PC-9 (cell line): ENCODE measurements at regions not wholly inside any gene's neighbourhood (a gene's known extent, or its start where the extent isn't known, plus 50 kb on each side); places are given as distances from the start of the nearest gene placed in this dataset.

ENCODE experiments used
- BruUV-seq: library from RNA; stranded (reverse); fragments of 400-500 nt; replicated peaks from 2 replicates; lab custom pipeline; 2021; lab: Mats Ljungman, UMichigan
- CTCF ChIA-PET: fragments of 300-600 bp; sonication (Branson Sonifier 250); formaldehyde crosslinking; loops from one replicate; lab custom pipeline; 2022; ENCODE audit warnings: antibody characterized with exemption; lab: Charles Lee
- POLR2A ChIA-PET: fragments of 300-600 bp; sonication (Branson Sonifier 250); formaldehyde crosslinking; loops from one replicate; lab custom pipeline; 2022; ENCODE audit warnings: antibody characterized with exemption; ENCODE audit not compliant: unreplicated experiment; lab: Charles Lee
- DNase-seq, 2 experiments: peaks; one replicate each; pipeline versions ENCODE4 v3.0.0 to v3.0.0-alpha.2; 2015 to 2022; ENCODE audit warnings: mixed read lengths in 1 of 2
- H2AFZ ChIP-seq: fragments of 200-600 bp; sonication (generic); 2 replicates; pipeline ENCODE4 v1.8.1; 2017; ENCODE audit warnings: antibody characterized with exemption
- H3F3A ChIP-seq: fragments of 200-600 bp; sonication (generic); 2 replicates; pipeline ENCODE4 v1.8.1; 2017; ENCODE audit warnings: antibody characterized with exemption, mild to moderate bottlenecking, low read depth; ENCODE audit not compliant: insufficient read depth
- H3K27ac ChIP-seq: fragments of 200-600 bp; sonication (generic); 2 replicates; pipeline ENCODE4 v1.6.1; 2016; ENCODE audit warnings: mixed run types
- H3K27me3 ChIP-seq: fragments of 200-600 bp; sonication (generic); 2 replicates; pipeline ENCODE4 v1.6.1; 2016; ENCODE audit warnings: low read depth, mixed run types; ENCODE audit not compliant: insufficient read depth
- H3K36me3 ChIP-seq: fragments of 200-600 bp; sonication (generic); 2 replicates; pipeline ENCODE4 v1.6.1; 2016; ENCODE audit warnings: low read depth, mixed run types
- H3K4me1 ChIP-seq: fragments of 200-600 bp; sonication (generic); replicated peaks from 2 replicates; pipeline ENCODE4 v1.6.1; 2016; ENCODE audit warnings: mixed run types; ENCODE audit not compliant: insufficient read depth
- H3K4me2 ChIP-seq: fragments of 200-600 bp; sonication (generic); 2 replicates; pipeline ENCODE4 v1.6.1; 2017; ENCODE audit warnings: mixed run types
- H3K4me3 ChIP-seq: fragments of 200-600 bp; sonication (generic); 2 replicates; pipeline ENCODE4 v1.6.1; 2016; ENCODE audit warnings: mixed run types
- H3K79me2 ChIP-seq: fragments of 200-600 bp; sonication (generic); 2 replicates; pipeline ENCODE4 v1.6.1; 2017; ENCODE audit warnings: low read depth, mixed run types
- H3K9me2 ChIP-seq: fragments of 200-600 bp; sonication (generic); 2 replicates; pipeline ENCODE4 v1.8.1; 2017; ENCODE audit warnings: mild to moderate bottlenecking; ENCODE audit not compliant: insufficient read depth
- H3K9me3 ChIP-seq: fragments of 200-600 bp; sonication (generic); 2 replicates; pipeline ENCODE4 v1.8.1; 2016; ENCODE audit warnings: low read depth; ENCODE audit not compliant: insufficient read depth
- H4K20me1 ChIP-seq: fragments of 200-600 bp; sonication (generic); 2 replicates; pipeline ENCODE4 v1.8.1; 2017; ENCODE audit not compliant: insufficient read depth
- EZH2 ChIP-seq: fragments of 200-600 bp; sonication (generic); IDR thresholded peaks from 2 replicates; pipeline ENCODE4 v1.8.0; 2017; ENCODE audit warnings: antibody characterized with exemption, low read depth
- intact Hi-C: fragments of 100-400 bp; cut with micrococcal nuclease; formaldehyde crosslinking; loops from one replicate; pipeline ENCODE4 v1.10.0; 2022; ENCODE audit not compliant: unreplicated experiment
- TF ChIP-seq, protein P1 (sequence below): fragments of 200-600 bp; sonication (generic); conservative IDR thresholded peaks from 2 replicates; pipeline ENCODE4 v1.6.1; 2017; ENCODE audit warnings: mixed run types, antibody characterized with exemption, mild to moderate bottlenecking, moderate library complexity

DNA sequence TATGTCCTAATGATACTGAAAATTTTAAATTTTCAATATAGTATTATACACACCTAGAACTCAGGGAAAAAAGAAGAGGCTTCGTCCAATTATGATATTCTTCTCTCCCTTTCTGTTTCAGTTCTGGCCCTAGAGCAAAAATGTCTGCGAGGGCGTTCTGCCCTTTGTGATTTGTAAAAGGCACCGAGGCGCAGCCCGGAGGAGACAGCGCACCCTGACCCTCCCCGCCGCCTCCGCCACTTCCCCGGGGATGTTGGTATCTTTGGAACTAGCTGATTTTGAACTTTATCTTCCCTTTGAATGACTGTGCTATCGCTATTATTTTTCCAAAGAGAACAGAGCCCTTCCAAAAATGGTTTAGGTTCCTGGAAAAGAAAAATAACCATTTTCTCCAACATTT lies 173.2 kb upstream of the FAM9B start:
- Histone ChIP-seq H2AFZ (no peak overlapping the region), H3K4me3 (no peak overlapping the region), H3K36me3 (no peaks in the 10 kb centered on the region), H3K9me3 (no peaks in the 10 kb centered on the region), H4K20me1 (no peaks in the 10 kb centered on the region), H3F3A (no peaks in the 10 kb centered on the region), H3K27ac (no peak overlapping the region), H3K4me2 (no peak overlapping the region), H3K9me2 (no peaks in the 10 kb centered on the region), H3K79me2 (no peaks in the 10 kb centered on the region), H3K27me3 (no peaks in the 10 kb centered on the region), H3K4me1 (no peaks in the 10 kb centered on the region)
- TF ChIP-seq, protein P1, sequence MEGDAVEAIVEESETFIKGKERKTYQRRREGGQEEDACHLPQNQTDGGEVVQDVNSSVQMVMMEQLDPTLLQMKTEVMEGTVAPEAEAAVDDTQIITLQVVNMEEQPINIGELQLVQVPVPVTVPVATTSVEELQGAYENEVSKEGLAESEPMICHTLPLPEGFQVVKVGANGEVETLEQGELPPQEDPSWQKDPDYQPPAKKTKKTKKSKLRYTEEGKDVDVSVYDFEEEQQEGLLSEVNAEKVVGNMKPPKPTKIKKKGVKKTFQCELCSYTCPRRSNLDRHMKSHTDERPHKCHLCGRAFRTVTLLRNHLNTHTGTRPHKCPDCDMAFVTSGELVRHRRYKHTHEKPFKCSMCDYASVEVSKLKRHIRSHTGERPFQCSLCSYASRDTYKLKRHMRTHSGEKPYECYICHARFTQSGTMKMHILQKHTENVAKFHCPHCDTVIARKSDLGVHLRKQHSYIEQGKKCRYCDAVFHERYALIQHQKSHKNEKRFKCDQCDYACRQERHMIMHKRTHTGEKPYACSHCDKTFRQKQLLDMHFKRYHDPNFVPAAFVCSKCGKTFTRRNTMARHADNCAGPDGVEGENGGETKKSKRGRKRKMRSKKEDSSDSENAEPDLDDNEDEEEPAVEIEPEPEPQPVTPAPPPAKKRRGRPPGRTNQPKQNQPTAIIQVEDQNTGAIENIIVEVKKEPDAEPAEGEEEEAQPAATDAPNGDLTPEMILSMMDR, result no peak
- TF ChIP-seq EZH2, result no peak
- CTCF ChIA-PET, result no interaction called here
- POLR2A ChIA-PET, result no interaction called here
- intact Hi-C loops, result no loop called here
- no peak for DNase-seq
- BruUV-seq, result no TSS peak

DNA sequence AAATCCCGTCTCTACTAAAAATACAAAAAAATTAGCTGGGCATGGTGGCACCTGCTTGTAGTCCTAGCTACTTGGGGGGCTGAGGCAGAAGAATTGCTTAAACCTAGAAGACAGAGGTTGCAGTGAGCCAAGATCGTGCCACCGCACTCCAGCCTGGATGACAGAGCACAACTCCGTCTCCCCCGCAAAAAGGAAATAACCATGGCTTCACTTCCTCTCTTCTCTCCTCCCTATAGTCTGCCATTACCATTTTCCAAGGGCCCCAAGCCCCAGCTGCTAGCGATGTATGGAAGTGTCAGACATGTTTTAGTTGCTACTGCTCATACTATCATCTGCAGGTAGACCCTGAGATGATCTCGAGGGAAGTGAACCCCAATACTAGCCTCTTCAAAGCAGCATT lies 177.3 kb upstream of the FAM9B start:
- Histone ChIP-seq H4K20me1 (no peaks in the 10 kb centered on the region), H3K79me2 (no peaks in the 10 kb centered on the region), H3K27me3 (no peaks in the 10 kb centered on the region), H3K27ac (no peak overlapping the region), H3F3A (no peaks in the 10 kb centered on the region), H3K9me3 (no peaks in the 10 kb centered on the region), H3K4me3 (no peak overlapping the region), H3K4me2 (no peak overlapping the region), H3K4me1 (no peaks in the 10 kb centered on the region), H3K9me2 (no peaks in the 10 kb centered on the region), H3K36me3 (no peaks in the 10 kb centered on the region), H2AFZ (no peak overlapping the region)
- intact Hi-C loops, result no loop called here
- ChIA-PET POLR2A (no interaction called here), CTCF (no interaction called here)
- BruUV-seq, result no TSS peak
- TF ChIP-seq, protein P1, result no peak
- no peak for TF ChIP-seq EZH2
- no peak for DNase-seq

DNA sequence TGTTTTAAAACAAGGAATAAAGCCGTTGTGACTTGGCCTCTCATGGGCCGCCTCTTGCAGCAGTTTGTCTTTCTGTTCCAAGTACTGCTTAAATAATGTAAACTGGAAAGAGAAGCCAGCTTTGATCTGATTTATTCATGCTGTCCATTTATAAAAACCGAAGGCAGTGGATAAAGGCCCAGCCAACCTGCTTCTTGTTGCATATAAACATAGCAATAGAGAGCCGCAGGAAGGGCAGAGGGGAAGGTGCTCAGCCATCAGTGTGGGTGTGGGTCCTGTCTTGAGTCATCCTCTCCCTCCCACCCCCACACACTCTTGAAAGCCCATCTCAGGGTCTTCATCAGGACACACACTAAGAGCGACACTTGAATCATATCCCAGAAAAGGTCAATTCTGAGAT lies 187.9 kb upstream of the FAM9B start:
- Histone ChIP-seq H3K27ac (no peak overlapping the region), H3F3A (no peaks in the 10 kb centered on the region), H2AFZ (no peak overlapping the region), H3K27me3 (no peaks in the 10 kb centered on the region), H3K9me3 (no peaks in the 10 kb centered on the region), H4K20me1 (no peaks in the 10 kb centered on the region), H3K4me1 (no peaks in the 10 kb centered on the region), H3K79me2 (no peaks in the 10 kb centered on the region), H3K36me3 (no peaks in the 10 kb centered on the region), H3K4me2 (no peak overlapping the region), H3K9me2 (no peaks in the 10 kb centered on the region), H3K4me3 (no peak overlapping the region)
- intact Hi-C loops, result no loop called here
- no peak for TF ChIP-seq EZH2
- TF ChIP-seq, protein P1, result no peak
- BruUV-seq, result no TSS peak
- CTCF ChIA-PET, result no interaction called here
- DNase-seq, result no peak
- POLR2A ChIA-PET, result no interaction called here
